NCI-H1694 (cell line): ENCODE measurements at regions not wholly inside any gene's neighbourhood (a gene's known extent, or its start where the extent isn't known, plus 50 kb on each side); places are given as distances from the start of the nearest gene placed in this dataset.
"Not testable (repeated sequence)": the region's sequence is repeated elsewhere in the genome, so short reads cannot be mapped to it uniquely, and the experiment has no call there.

Experiments
- DNase-seq: peaks from one replicate; lab custom pipeline; 2025; lab: John Stamatoyannopoulos, UW

GRCh38 chrX:3509934-3510333 is 163.5 kb upstream of the MXRA5 start:
- no peak for DNase-seq

DNA sequence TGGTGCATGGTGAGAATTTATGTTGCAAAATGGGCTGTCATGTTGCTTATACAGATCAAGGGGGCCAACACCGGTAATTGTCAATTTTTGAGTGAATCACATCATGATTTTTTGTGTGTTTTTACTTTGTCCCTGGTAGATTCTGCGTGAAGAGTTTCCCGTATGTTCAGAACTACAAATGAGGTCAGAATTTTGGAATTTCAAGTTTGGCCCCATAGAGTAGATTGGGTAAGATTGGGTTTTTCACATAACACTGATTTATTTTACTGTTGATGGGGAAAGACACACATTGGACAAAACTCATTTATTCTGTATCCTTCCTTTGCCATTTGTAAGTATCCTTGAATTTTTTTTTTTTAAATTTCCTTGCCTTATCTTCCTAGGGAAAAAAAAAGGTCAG is 158.5 kb upstream of the MXRA5 start:
- DNase-seq: no peak

DNA sequence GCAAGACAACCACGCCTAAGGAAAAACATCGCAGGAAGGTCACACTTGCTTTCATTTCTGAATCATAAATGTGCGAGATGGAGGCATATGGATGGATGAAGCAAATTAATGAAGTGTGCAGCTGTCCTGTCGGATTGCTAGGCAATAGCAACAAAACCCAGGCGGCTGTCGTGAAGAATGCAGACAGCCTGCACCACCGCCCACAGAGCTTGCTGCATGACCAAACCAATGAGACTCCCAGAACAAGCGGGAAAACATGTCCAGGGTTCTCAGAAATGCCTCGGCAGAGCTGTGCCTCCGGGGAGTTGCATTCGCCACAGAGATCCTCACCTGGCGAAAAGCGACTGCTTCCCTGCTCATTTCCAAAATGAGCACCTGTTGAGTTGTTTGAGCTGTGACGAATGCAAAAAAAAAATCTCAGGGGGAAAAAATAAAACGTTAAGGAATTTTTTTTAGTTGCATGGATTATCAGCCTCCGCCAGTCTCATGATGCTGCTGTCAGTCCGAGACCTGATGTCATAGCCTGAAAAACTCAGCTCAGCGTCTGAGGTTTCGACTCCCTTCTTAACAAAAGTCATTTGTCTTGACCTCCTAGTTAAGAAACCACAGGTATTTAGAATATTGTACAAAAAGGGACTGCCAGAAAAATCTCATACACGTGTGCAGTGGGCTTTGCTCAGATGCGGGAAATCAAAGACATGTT is 155.5 kb upstream of the MXRA5 start:
- DNase-seq: peak; percentile 62

- DNase-seq: peak; percentile 27
Measured at GRCh38 chrX:3495836-3496769, 149.7 kb upstream of the MXRA5 start.

GRCh38 chrX:3493605-3494004 is 147.2 kb upstream of the MXRA5 start:
- no peak for DNase-seq

DNA sequence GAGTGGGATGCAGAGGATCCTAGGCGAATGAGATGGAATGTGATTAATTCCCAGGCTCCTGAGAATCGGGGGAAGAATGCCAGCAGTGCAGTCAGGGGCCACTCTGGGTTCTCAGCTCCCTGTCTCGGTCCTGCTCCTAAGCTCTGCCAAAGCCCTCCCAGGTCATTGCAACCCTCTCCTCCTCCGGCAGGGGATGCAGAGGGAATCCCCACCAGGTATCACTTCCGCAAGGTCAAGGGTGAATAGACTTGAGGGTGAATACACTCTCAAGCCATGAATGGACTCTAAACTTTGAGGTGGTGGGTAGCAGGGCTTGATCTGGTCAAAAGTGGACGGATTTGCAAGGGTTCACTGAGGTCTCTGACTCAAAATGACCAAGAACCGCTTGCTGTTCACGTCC is 139.3 kb upstream of the MXRA5 start:
- DNase-seq: no peak

DNA sequence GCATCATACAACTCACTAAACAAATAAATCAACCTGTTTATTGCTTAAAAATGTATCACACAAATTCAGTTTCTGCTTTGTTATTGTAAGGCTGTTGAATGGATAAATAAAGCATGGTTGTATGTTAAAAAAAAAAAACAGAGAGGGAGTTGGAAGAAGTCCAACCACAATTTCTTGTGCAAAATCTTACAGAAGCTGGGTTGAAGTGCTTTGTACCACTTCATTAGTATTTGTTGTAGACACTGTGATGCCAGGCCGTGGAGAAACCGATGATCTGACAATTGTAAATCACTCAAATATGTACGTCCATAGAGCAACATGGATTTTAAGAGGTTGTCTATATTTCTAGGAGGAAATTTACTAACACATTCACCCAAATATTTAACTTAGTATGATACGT is 132.6 kb upstream of the MXRA5 start:
- no peak for DNase-seq

DNA sequence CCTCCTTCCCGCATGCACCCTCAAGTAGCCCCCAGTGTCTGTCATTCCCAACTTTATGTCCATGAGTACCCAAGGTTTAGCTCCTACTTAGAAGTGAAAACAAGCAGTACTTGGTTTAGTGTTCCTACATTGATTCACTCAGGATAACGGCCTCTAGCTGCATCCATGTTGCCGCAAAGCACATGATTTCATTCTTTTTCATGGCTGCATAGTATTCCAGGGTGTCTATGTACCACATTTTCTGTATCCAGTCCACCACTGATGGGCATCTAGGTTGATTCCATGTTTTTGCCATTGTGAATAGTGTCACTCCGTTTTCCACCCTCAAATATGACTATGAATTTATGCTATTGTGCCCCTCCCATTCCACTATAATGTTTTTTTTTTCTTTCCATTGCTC is 130.5 kb upstream of the MXRA5 start:
- no peak for DNase-seq

GRCh38 chrX:3470211-3470679 is 123.8 kb upstream of the MXRA5 start:
- DNase-seq: not testable (repeated sequence)

DNA sequence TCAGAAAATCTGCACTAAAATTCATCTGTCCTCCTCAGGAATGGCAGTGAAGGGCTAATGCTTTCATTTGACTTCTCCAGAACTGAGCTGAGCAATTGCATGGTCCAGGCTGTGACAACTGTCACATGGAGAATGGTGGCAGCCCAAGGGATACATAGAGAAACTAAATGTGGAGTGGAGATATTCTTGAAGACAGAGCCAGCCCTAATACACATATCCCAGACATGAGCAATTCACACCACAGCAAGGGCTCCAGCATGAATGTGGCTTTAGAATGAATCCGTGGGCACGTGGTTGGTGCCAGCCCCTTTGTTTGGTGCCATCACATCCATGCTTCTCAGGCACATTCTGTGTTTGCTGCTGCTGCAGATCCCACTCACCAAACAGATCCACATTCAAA is 121.6 kb upstream of the MXRA5 start:
- no peak for DNase-seq

GRCh38 chrX:3465017-3465416 is 118.6 kb upstream of the MXRA5 start:
- no peak for DNase-seq

- no peak for DNase-seq
Measured at GRCh38 chrX:3462166-3462508, 115.7 kb upstream of the MXRA5 start.

DNA sequence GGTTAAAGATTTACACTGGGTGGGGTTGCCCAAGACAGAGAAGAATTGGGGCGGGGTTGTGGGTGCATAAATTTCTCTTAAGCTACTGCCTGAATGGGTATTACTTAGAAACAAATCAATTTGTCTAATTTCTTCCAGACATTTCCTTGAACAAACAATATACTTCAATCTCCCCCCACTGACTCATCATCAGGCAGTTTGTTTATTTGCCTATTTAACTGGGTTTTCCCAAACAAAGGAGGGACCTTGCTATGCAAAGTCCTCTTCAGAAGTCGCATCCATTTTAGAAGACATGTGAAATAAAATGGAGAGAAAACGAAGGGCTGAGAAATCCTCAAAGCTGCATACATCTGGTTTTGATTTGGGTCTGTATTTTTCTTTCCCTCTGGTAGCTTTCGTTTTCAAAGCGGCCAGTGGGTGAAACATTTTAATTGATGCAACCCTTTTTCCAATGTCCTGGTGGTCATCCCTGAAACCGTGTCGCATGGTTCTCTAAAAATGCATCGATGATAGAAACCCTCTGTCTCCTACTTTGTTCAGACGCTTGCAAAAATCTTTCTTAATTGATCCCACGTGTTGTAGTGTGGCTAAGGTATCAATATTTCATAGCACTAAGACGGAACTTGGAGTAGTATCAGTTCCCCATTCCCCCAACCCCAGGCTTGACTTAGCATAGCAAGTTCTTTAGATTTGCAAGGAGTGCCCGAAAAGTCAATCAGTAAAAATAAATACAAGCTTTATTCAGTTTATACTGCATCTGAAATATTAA is 115.1 kb upstream of the MXRA5 start:
- DNase-seq: no peak

GRCh38 chrX:3455796-3456195 is 109.3 kb upstream of the MXRA5 start:
- DNase-seq: no peak

- DNase-seq: peak; percentile 38
Measured at GRCh38 chrX:3451571-3451970, 105.1 kb upstream of the MXRA5 start.

GRCh38 chrX:3450881-3451570 is 104.6 kb upstream of the MXRA5 start:
- no peak for DNase-seq

DNA sequence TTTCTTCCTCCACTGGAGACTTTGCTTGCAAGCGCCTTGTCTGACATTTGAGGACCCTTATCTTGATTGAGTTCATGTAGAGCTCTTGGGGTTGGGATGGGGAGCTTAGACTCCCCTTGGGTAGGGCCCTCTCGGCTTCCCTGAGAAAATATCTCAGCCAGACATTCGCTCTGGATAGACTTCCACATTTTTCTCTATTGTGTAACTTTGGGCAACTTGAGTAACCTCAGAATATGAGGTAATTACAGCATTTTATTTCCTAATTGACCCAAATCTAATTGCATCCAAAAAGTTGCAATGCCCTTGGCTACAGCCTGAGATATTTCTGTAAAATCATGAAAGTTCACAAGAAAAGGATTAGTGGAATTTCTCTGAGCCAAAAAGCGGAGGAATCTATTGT is 102.8 kb upstream of the MXRA5 start:
- DNase-seq: no peak

DNA sequence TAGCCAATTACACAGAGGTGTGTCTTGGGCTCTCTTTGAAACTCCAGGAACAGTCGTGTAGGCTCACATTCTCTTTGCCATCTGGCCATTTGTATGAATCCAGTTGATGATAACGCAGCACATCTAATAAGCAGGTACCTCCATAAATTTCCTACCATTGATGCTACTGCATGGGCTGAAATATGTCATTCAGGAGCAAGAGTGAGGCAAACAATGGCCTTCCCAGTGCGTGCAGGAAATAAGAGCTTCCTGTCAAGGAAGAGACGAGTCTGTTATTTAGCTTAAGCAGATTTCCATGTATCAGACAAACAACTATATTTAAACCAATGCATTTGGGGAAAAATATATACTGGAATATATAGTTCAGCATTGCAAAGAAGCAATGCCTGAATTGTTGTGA is 102.1 kb upstream of the MXRA5 start:
- DNase-seq: no peak

DNA sequence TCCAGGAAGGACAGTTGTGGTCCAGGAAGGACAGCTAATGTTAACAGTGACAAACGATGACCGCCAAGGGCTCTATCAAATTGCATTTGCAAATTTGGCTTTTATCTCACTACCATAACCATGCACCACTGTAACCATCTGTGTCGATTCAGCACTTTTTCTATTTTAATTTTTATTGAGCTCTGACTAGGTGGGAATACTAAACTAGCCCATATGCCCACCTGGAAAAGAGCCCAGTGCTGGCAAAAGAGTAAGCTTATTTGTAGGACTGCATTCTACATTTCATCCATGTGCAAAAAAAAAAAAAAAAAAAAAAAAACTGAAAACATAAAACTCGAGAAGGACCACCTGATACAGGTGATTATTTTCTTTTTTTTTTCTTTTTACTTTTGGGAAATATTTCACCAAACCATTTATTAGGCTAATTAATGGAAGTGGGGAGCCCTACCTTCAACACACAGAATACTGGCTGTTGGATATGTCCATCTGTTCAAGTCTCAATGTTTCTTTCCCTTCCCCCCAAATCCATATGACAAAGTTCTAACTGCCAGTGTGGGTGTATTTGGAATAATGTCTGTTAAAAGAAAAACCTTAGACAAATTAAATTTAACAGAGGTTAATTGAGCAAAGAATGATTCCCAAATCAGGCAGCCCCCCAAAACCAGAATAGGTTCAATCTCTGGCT is 99.5 kb upstream of the MXRA5 start:
- DNase-seq: peak; percentile 81

DNA sequence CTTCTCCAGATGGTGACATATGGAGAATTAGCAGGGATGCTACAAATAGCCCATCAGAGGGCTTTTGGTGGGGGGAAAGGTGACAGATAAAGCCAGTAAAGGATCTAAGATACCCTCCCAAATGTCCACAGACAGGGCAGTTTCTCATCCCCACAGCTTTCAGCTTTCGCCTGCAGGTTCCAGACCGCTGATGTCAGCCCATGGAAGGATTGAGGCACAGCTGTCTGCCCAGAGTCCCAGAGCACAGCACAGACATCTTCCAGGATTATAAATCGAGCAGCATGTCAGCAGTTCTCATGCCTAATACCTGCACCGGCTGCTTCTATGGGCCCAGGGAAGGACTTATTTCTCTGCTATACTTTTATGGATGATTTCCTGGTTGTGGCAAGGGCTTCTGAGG is 96.7 kb upstream of the MXRA5 start:
- peak; percentile 38 for DNase-seq

DNA sequence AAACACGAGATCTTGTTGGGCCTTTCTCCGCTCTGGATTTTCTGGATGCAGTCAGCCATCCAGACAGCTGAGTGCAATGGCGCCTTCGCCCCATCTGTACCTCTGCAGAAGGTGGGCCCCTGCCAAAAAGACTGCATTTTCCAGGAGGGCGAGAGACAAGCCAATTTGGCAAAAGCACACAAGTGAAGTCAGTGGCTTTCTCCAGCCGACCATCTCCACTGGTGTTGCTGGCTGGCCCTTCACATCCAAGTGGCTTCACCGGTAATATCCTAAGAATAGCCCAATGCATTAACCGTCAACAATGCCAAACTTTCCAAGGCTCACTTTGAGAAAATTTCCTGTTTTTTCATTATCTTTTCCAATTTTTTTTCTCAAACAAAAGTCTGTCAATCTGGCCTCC is 96.2 kb upstream of the MXRA5 start:
- peak; percentile 31 for DNase-seq
